ENCODE measurements at regions not wholly inside any gene's neighbourhood (a gene's known extent, or its start where the extent isn't known, plus 50 kb on each side); places are given as distances from the start of the nearest gene placed in this dataset.
A peak's percentile ranks its signal among the peaks of the same experiment; 100 is the strongest.

GRCh38 chr16:86789621-86790051 lies 211.3 kb downstream of the FOXL1 start:
- H3K9me3 ChIP-seq (ENCODE audit: insufficient read depth, low read depth, low read length): no peaks in the 10 kb centered on the region
- H3K4me1 ChIP-seq (ENCODE audit: insufficient read depth, low read length): peaks cover under 1% of the 10 kb centered on the region
- no peaks in the 10 kb centered on the region for H4K20me1 ChIP-seq (ENCODE audit: insufficient read depth, low read length)
- Mint-ChIP-seq H3K4me3 (ENCODE audit: unreplicated experiment) (no peak overlapping the region), H3K27me3 (ENCODE audit: low read depth, unreplicated experiment) (no peaks in the 10 kb centered on the region), H3K4me1 (ENCODE audit: low read depth, unreplicated experiment) (peaks cover 22% of the 10 kb centered on the region), H3K27ac (ENCODE audit: unreplicated experiment) (peak overlapping the region; percentile 85), H3K9me3 (ENCODE audit: unreplicated experiment) (peaks cover 3% of the 10 kb centered on the region), H3K36me3 (ENCODE audit: low read depth, unreplicated experiment) (no peaks in the 10 kb centered on the region)
- TF ChIP-seq EZH2 (IDR thresholded peaks at IDR 0.05; ENCODE audit: insufficient read depth, low read length): no peak
- TF ChIP-seq, protein P1, sequence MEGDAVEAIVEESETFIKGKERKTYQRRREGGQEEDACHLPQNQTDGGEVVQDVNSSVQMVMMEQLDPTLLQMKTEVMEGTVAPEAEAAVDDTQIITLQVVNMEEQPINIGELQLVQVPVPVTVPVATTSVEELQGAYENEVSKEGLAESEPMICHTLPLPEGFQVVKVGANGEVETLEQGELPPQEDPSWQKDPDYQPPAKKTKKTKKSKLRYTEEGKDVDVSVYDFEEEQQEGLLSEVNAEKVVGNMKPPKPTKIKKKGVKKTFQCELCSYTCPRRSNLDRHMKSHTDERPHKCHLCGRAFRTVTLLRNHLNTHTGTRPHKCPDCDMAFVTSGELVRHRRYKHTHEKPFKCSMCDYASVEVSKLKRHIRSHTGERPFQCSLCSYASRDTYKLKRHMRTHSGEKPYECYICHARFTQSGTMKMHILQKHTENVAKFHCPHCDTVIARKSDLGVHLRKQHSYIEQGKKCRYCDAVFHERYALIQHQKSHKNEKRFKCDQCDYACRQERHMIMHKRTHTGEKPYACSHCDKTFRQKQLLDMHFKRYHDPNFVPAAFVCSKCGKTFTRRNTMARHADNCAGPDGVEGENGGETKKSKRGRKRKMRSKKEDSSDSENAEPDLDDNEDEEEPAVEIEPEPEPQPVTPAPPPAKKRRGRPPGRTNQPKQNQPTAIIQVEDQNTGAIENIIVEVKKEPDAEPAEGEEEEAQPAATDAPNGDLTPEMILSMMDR (IDR thresholded peaks at IDR 0.05; ENCODE audit: insufficient read depth, low read depth, low read length): no peak
- no peaks in the 10 kb centered on the region for H3K36me3 ChIP-seq (ENCODE audit: insufficient read depth, low read length)
- no peak overlapping the region for H2AFZ ChIP-seq (ENCODE audit: low read depth, low read length)
- no peak for DNase-seq (ENCODE audit: low read depth)
- H3K27ac ChIP-seq (ENCODE audit: low read depth, low read length): no peak overlapping the region
- no peaks in the 10 kb centered on the region for H3K79me2 ChIP-seq (ENCODE audit: insufficient read depth, low read length)
- H3K9ac ChIP-seq (ENCODE audit: low read length): peak overlapping the region; percentile 2
- no peak overlapping the region for H3K4me2 ChIP-seq (ENCODE audit: low read length)
- no peak for FAIRE-seq
- no peak overlapping the region for H3K4me3 ChIP-seq (ENCODE audit: insufficient read depth, low read depth, low read length)
- peaks cover 4% of the 10 kb centered on the region for H3K27me3 ChIP-seq (ENCODE audit: insufficient read depth, low read length)

- no peaks in the 10 kb centered on the region for H4K20me1 ChIP-seq (ENCODE audit: insufficient read depth, low read length)
- H3K27ac ChIP-seq (ENCODE audit: low read depth, low read length): no peak overlapping the region
- H2AFZ ChIP-seq (ENCODE audit: low read depth, low read length): no peak overlapping the region
- H3K9ac ChIP-seq (ENCODE audit: low read length): no peak overlapping the region
- FAIRE-seq (no peak), DNase-seq (ENCODE audit: low read depth) (no peak)
- peaks cover 4% of the 10 kb centered on the region for H3K9me3 Mint-ChIP-seq (ENCODE audit: unreplicated experiment)
- H3K36me3 ChIP-seq (ENCODE audit: insufficient read depth, low read length): no peaks in the 10 kb centered on the region
- peaks cover 4% of the 10 kb centered on the region for H3K27me3 ChIP-seq (ENCODE audit: insufficient read depth, low read length)
- H3K4me1 Mint-ChIP-seq (ENCODE audit: low read depth, unreplicated experiment): peaks cover 24% of the 10 kb centered on the region
- no peaks in the 10 kb centered on the region for H3K27me3 Mint-ChIP-seq (ENCODE audit: low read depth, unreplicated experiment)
- TF ChIP-seq EZH2 (IDR thresholded peaks at IDR 0.05; ENCODE audit: insufficient read depth, low read length): no peak
- TF ChIP-seq, protein P1 (IDR thresholded peaks at IDR 0.05; ENCODE audit: insufficient read depth, low read depth, low read length): no peak
- no peak overlapping the region for H3K4me2 ChIP-seq (ENCODE audit: low read length)
- no peak overlapping the region for H3K27ac Mint-ChIP-seq (ENCODE audit: unreplicated experiment)
- H3K79me2 ChIP-seq (ENCODE audit: insufficient read depth, low read length): no peaks in the 10 kb centered on the region
- no peaks in the 10 kb centered on the region for H3K36me3 Mint-ChIP-seq (ENCODE audit: low read depth, unreplicated experiment)
- no peak overlapping the region for H3K4me3 ChIP-seq (ENCODE audit: insufficient read depth, low read depth, low read length)
- no peaks in the 10 kb centered on the region for H3K4me1 ChIP-seq (ENCODE audit: insufficient read depth, low read length)
- H3K9me3 ChIP-seq (ENCODE audit: insufficient read depth, low read depth, low read length): no peaks in the 10 kb centered on the region
- H3K4me3 Mint-ChIP-seq (ENCODE audit: unreplicated experiment): no peak overlapping the region
Measured at GRCh38 chr16:86791287-86792035, 213.1 kb downstream of the FOXL1 start.

GRCh38 chr16:86794216-86794864 lies 216.0 kb downstream of the FOXL1 start:
- peaks cover 4% of the 10 kb centered on the region for H3K27me3 ChIP-seq (ENCODE audit: insufficient read depth, low read length)
- FAIRE-seq: no peak
- no peaks in the 10 kb centered on the region for H4K20me1 ChIP-seq (ENCODE audit: insufficient read depth, low read length)

More at GRCh38 chr16:86794216-86794864, 216.0 kb downstream of the FOXL1 start:
- Histone ChIP-seq H3K9me3 (ENCODE audit: insufficient read depth, low read depth, low read length) (no peaks in the 10 kb centered on the region), H3K36me3 (ENCODE audit: insufficient read depth, low read length) (no peaks in the 10 kb centered on the region), H3K4me2 (ENCODE audit: low read length) (no peak overlapping the region), H2AFZ (ENCODE audit: low read depth, low read length) (no peak overlapping the region), H3K4me1 (ENCODE audit: insufficient read depth, low read length) (peaks cover 7% of the 10 kb centered on the region), H3K4me3 (ENCODE audit: insufficient read depth, low read depth, low read length) (no peak overlapping the region), H3K27ac (ENCODE audit: low read depth, low read length) (no peak overlapping the region), H3K9ac (ENCODE audit: low read length) (no peak overlapping the region), H3K79me2 (ENCODE audit: insufficient read depth, low read length) (no peaks in the 10 kb centered on the region)
- peak; percentile 38 for DNase-seq (ENCODE audit: low read depth)
- Mint-ChIP-seq H3K27ac (ENCODE audit: unreplicated experiment) (peak overlapping the region; percentile 23), H3K4me1 (ENCODE audit: low read depth, unreplicated experiment) (peaks cover 27% of the 10 kb centered on the region), H3K9me3 (ENCODE audit: unreplicated experiment) (peaks cover 4% of the 10 kb centered on the region), H3K27me3 (ENCODE audit: low read depth, unreplicated experiment) (no peaks in the 10 kb centered on the region), H3K36me3 (ENCODE audit: low read depth, unreplicated experiment) (no peaks in the 10 kb centered on the region), H3K4me3 (ENCODE audit: unreplicated experiment) (peak overlapping the region; percentile 15)
- TF ChIP-seq EZH2 (IDR thresholded peaks at IDR 0.05; ENCODE audit: insufficient read depth, low read length): no peak
- TF ChIP-seq, protein P1 (IDR thresholded peaks at IDR 0.05; ENCODE audit: insufficient read depth, low read depth, low read length): no peak

Data from astrocyte (in vitro differentiated cells and primary cell).